K562 (cell line): ENCODE measurements at regions not wholly inside any gene's neighbourhood (a gene's known extent, or its start where the extent isn't known, plus 50 kb on each side); places are given as distances from the start of the nearest gene placed in this dataset.

Experiments used
- ATAC-seq: fragments of 200-7000 bp; cut with Tn5 transposase; 3 replicates; pipeline ENCODE4 v1.9.1; 2020; ENCODE audit warnings: moderate library complexity
- BruUV-seq: library from RNA; stranded (reverse); fragments of 400-500 nt; replicated peaks from 2 replicates; lab custom pipeline; 2021; lab: Mats Ljungman, UMichigan
- CTCF ChIA-PET: fragments of 300-600 bp; formaldehyde crosslinking; extraction: SDS; loops from one replicate; lab custom pipeline; 2021; ENCODE audit warnings: low intra/inter-chr PET ratio; lab: Yijun Ruan, JAX
- POLR2A ChIA-PET: fragments of 300-600, 350-650 bp; sonication (Branson Sonifier 250); formaldehyde crosslinking; extraction: SDS; loops from one replicate; lab custom pipeline; 2021; ENCODE audit warnings: antibody characterized with exemption, inconsistent platforms; lab: Yijun Ruan, JAX
- DNase-seq, 4 experiments: peaks; one replicate each; pipeline versions ENCODE4 v3.0.0 to v3.0.0-alpha.2; 2011 to 2018; ENCODE audit warnings: low spot score in 3 of 4, mixed read lengths in 3 of 4; ENCODE audit errors: extremely low read depth in 1 of 4
- FAIRE-seq: peaks from 2 replicates; lab custom pipeline; 2011; peaks lifted over from hg19 to GRCh38; lab: Jason Lieb, UNC
- H2AFZ ChIP-seq: 2 replicates; pipeline ENCODE4 v1.6.0; 2011; ENCODE audit warnings: low read depth, low read length, control low read depth, inconsistent platforms
- H3K27ac ChIP-seq: fragments of 200-600 bp; 3 replicates; pipeline ENCODE4 v1.8.0; 2011; ENCODE audit warnings: low read depth, mild to moderate bottlenecking, control low read depth, inconsistent platforms, low read length, moderate library complexity, mixed read lengths; ENCODE audit errors: extremely low read depth
- H3K27me3 ChIP-seq, 2 experiments: fragments of 300-600 bp in 1 of 2; 2 replicates in 1 of 2; 3 replicates in 1 of 2; pipeline versions ENCODE4 v1.6.0 to v1.8.0; 2011; ENCODE audit warnings: inconsistent platforms in 2 of 2, low read length in 2 of 2, mild to moderate bottlenecking in 1 of 2, mixed read lengths in 1 of 2, moderate library complexity in 1 of 2; ENCODE audit not compliant: control insufficient read depth in 2 of 2, insufficient read depth in 2 of 2
- H3K36me3 ChIP-seq: fragments of 300-600 bp; 3 replicates; pipeline ENCODE4 v1.8.0; 2011; ENCODE audit warnings: mild to moderate bottlenecking, low read length, inconsistent platforms; ENCODE audit not compliant: control insufficient read depth, insufficient read depth
- H3K4me1 ChIP-seq, 2 experiments: fragments of 200-600 bp in 1 of 2; replicated peaks in 1 of 2; 2 replicates in 1 of 2; 3 replicates in 1 of 2; pipeline versions ENCODE4 v1.5.1 to v1.8.0; 2011; ENCODE audit warnings: inconsistent platforms in 2 of 2, low read length in 2 of 2, mild to moderate bottlenecking in 1 of 2, mixed read lengths in 1 of 2, moderate library complexity in 1 of 2; ENCODE audit not compliant: control insufficient read depth in 2 of 2, insufficient read depth in 2 of 2
- H3K4me2 ChIP-seq: 2 replicates; pipeline ENCODE4 v1.6.1; 2011; ENCODE audit warnings: low read length, control low read depth, inconsistent platforms, mixed read lengths; ENCODE audit not compliant: insufficient read depth
- H3K4me3 ChIP-seq: fragments of 200-600 bp; sonication (generic), shearing (Covaris generic); 2 replicates; pipeline ENCODE4 v1.5.1; 2016; ENCODE audit warnings: control low read depth, inconsistent platforms
- H3K79me2 ChIP-seq: fragments of 200-600 bp; 3 replicates; pipeline ENCODE4 v1.8.0; 2011; ENCODE audit warnings: low read length, inconsistent platforms; ENCODE audit not compliant: control insufficient read depth, insufficient read depth
- H3K9ac ChIP-seq, 2 experiments: 2 replicates each; pipeline versions ENCODE4 v1.6.0 to v1.6.1; 2011; ENCODE audit warnings: low read depth in 2 of 2, low read length in 2 of 2, control low read depth in 1 of 2, inconsistent platforms in 1 of 2, mild to moderate bottlenecking in 1 of 2, mixed read lengths in 1 of 2; ENCODE audit not compliant: insufficient read depth in 1 of 2
- H3K9me1 ChIP-seq: one replicate; pipeline ENCODE4 v1.6.0; 2011; ENCODE audit warnings: inconsistent platforms, mild to moderate bottlenecking, low read length, moderate library complexity; ENCODE audit not compliant: control insufficient read depth, insufficient read depth
- H3K9me3 ChIP-seq: replicated peaks from 2 replicates; pipeline ENCODE4 v1.5.1; 2011; ENCODE audit warnings: low read depth, low read length, inconsistent platforms; ENCODE audit not compliant: control insufficient read depth, insufficient read depth
- H4K20me1 ChIP-seq: replicated peaks from 2 replicates; pipeline ENCODE4 v1.6.1; 2011; ENCODE audit warnings: low read length, inconsistent platforms, mixed read lengths; ENCODE audit not compliant: control insufficient read depth, insufficient read depth
- BRF1 ChIP-seq: IDR thresholded peaks from 3 replicates; pipeline ENCODE4 v1.6.1; 2011; ENCODE audit warnings: borderline replicate concordance, mild to moderate bottlenecking; ENCODE audit not compliant: insufficient read length; ENCODE audit errors: extremely low read depth
- CBFA2T2 ChIP-seq: fragments of 450-650 bp; conservative IDR thresholded peaks from 2 replicates; pipeline ENCODE4 v1.6.1; 2017; ENCODE audit warnings: mild to moderate bottlenecking
- CEBPG ChIP-seq, 3 experiments: fragments of 200-800 bp in 1 of 3; sonication (Bioruptor generic) in 1 of 3; sonication (generic) in 1 of 3; formaldehyde crosslinking in 1 of 3; IDR thresholded peaks in 2 of 3; conservative IDR thresholded peaks in 1 of 3; 2 replicates each; pipeline versions ENCODE4 v1.6.1 to v1.8.0; 2016 to 2022; ENCODE audit warnings: missing compliant biosample characterization in 2 of 3, missing genetic modification characterization in 2 of 3, mild to moderate bottlenecking in 1 of 3, missing genetic modification reagents in 1 of 3
- DPF2 ChIP-seq: fragments of 450-650 bp; IDR thresholded peaks from 2 replicates; pipeline ENCODE4 v1.6.1; 2016
- EHMT2 ChIP-seq: fragments of 450-650 bp; IDR thresholded peaks from 2 replicates; pipeline ENCODE4 v1.6.1; 2018; ENCODE audit warnings: antibody characterized with exemption
- GATA2 ChIP-seq: sonication (generic); formaldehyde crosslinking; IDR thresholded peaks from 2 replicates; pipeline ENCODE4 v1.4.0; 2020; ENCODE audit warnings: mild to moderate bottlenecking, missing genetic modification reagents
- SMAD4 ChIP-seq: fragments of 250-450 bp; sonication (Bioruptor Pico); conservative IDR thresholded peaks from 2 replicates; pipeline ENCODE4 v1.8.0; 2021; ENCODE audit warnings: inconsistent platforms, mild to moderate bottlenecking, moderate library complexity
- TARDBP ChIP-seq: fragments of 450-650 bp; IDR thresholded peaks from 2 replicates; pipeline ENCODE4 v1.6.1; 2016
- ZNF507 ChIP-seq: conservative IDR thresholded peaks from 2 replicates; pipeline ENCODE4 v1.6.1; 2017; ENCODE audit warnings: missing genetic modification characterization, missing compliant biosample characterization
- ZNF644 ChIP-seq: fragments of 200-800 bp; sonication (Bioruptor generic); IDR thresholded peaks from 2 replicates; pipeline ENCODE4 v1.6.1; 2016; ENCODE audit warnings: low read depth, missing genetic modification characterization, missing compliant biosample characterization
- WGBS: fragments of 100-300 bp; shearing (Covaris generic); methylation state at CpG from one replicate; pipeline ENCODE4 v1.1.6; 2016; ENCODE audit warnings: low coverage, mixed read lengths; ENCODE audit not compliant: insufficient coverage; ENCODE audit errors: missing lambda C conversion rate; 5-methylcytosine and 5-hydroxymethylcytosine counted together
- in situ Hi-C: fragments of 300-500 bp; cut with MboI; formaldehyde crosslinking; loops from 4 replicates; pipeline ENCODE4 v1.15.0; 2018; ENCODE audit warnings: inconsistent platforms, mixed read lengths
- intact Hi-C: fragments of 100-400 bp; cut with micrococcal nuclease; formaldehyde crosslinking; loops from 2 replicates; pipeline ENCODE4 v1.14.2; 2022
- TF ChIP-seq, protein P1 (sequence below), 2 experiments: fragments of 150-350 bp in 1 of 2; IDR thresholded peaks; 2 replicates each; pipeline ENCODE4 v1.6.1; 2012 to 2016; ENCODE audit warnings: low read depth in 2 of 2, low read length in 2 of 2, mild to moderate bottlenecking in 1 of 2, moderate library complexity in 1 of 2
- TF ChIP-seq, protein P2 (sequence below): IDR thresholded peaks from 2 replicates; pipeline ENCODE4 v1.6.1; 2011; ENCODE audit warnings: borderline replicate concordance, low read depth, mild to moderate bottlenecking, moderate library complexity, low read length; ENCODE audit not compliant: insufficient read depth, poor library complexity, severe bottlenecking
- TF ChIP-seq, protein P3 (sequence below): fragments of 450-650 bp; formaldehyde crosslinking; IDR thresholded peaks from 2 replicates; pipeline ENCODE4 v1.4.0; 2020; ENCODE audit warnings: mild to moderate bottlenecking, moderate library complexity
- TF ChIP-seq, protein P4 (sequence below), 2 experiments: fragments of 450-650 bp in 1 of 2; sonication (generic) in 1 of 2; formaldehyde crosslinking in 1 of 2; IDR thresholded peaks in 1 of 2; conservative IDR thresholded peaks in 1 of 2; 2 replicates each; pipeline versions ENCODE4 v1.6.1 to v1.8.1; 2016 to 2023; ENCODE audit warnings: mild to moderate bottlenecking in 2 of 2, moderate library complexity in 2 of 2, inconsistent platforms in 1 of 2, missing genetic modification reagents in 1 of 2

DNA sequence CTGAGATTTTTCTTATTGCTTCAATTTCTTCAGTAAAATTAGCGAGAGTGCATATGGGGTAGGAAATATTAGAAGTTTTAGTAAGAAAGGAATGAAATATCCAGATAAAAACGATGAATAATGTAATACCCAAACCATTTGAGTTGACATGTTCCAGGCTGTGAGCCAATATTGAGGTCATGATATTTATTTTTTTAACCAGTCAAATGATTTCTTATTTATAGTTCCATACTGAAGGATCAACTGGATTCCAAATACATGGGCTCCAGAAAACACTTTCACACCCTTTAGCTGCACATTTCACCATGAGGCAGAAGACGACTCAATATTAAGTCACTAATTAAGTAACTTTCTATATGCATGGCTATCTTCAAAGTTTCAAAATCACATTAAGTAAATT lies 312.5 kb downstream of the PPP1R3A start:
- TF ChIP-seq, protein P1, sequence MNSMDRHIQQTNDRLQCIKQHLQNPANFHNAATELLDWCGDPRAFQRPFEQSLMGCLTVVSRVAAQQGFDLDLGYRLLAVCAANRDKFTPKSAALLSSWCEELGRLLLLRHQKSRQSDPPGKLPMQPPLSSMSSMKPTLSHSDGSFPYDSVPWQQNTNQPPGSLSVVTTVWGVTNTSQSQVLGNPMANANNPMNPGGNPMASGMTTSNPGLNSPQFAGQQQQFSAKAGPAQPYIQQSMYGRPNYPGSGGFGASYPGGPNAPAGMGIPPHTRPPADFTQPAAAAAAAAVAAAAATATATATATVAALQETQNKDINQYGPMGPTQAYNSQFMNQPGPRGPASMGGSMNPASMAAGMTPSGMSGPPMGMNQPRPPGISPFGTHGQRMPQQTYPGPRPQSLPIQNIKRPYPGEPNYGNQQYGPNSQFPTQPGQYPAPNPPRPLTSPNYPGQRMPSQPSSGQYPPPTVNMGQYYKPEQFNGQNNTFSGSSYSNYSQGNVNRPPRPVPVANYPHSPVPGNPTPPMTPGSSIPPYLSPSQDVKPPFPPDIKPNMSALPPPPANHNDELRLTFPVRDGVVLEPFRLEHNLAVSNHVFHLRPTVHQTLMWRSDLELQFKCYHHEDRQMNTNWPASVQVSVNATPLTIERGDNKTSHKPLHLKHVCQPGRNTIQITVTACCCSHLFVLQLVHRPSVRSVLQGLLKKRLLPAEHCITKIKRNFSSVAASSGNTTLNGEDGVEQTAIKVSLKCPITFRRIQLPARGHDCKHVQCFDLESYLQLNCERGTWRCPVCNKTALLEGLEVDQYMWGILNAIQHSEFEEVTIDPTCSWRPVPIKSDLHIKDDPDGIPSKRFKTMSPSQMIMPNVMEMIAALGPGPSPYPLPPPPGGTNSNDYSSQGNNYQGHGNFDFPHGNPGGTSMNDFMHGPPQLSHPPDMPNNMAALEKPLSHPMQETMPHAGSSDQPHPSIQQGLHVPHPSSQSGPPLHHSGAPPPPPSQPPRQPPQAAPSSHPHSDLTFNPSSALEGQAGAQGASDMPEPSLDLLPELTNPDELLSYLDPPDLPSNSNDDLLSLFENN (IDR thresholded peaks at IDR 0.05; ENCODE audit: low read depth in 2 of 2, low read length in 2 of 2) = no peak
- TF ChIP-seq, protein P2, sequence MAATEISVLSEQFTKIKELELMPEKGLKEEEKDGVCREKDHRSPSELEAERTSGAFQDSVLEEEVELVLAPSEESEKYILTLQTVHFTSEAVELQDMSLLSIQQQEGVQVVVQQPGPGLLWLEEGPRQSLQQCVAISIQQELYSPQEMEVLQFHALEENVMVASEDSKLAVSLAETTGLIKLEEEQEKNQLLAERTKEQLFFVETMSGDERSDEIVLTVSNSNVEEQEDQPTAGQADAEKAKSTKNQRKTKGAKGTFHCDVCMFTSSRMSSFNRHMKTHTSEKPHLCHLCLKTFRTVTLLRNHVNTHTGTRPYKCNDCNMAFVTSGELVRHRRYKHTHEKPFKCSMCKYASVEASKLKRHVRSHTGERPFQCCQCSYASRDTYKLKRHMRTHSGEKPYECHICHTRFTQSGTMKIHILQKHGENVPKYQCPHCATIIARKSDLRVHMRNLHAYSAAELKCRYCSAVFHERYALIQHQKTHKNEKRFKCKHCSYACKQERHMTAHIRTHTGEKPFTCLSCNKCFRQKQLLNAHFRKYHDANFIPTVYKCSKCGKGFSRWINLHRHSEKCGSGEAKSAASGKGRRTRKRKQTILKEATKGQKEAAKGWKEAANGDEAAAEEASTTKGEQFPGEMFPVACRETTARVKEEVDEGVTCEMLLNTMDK = no peak
- TF ChIP-seq CEBPG (CRISPR knock-in tag; IDR thresholded peaks at IDR 0.05) (no peak), CEBPG (tag; conservative IDR thresholded peaks at IDR 0.05 in 1 of 2, IDR thresholded peaks at IDR 0.05 in 1 of 2) (no peak), DPF2 (no peak), GATA2 (no peak), TARDBP (no peak), BRF1 (no peak), SMAD4 (CRISPR knock-in tag) (no peak), EHMT2 (no peak), ZNF507 (tag) (no peak), CBFA2T2 (no peak), ZNF644 (tag) (no peak)
- TF ChIP-seq, protein P3, sequence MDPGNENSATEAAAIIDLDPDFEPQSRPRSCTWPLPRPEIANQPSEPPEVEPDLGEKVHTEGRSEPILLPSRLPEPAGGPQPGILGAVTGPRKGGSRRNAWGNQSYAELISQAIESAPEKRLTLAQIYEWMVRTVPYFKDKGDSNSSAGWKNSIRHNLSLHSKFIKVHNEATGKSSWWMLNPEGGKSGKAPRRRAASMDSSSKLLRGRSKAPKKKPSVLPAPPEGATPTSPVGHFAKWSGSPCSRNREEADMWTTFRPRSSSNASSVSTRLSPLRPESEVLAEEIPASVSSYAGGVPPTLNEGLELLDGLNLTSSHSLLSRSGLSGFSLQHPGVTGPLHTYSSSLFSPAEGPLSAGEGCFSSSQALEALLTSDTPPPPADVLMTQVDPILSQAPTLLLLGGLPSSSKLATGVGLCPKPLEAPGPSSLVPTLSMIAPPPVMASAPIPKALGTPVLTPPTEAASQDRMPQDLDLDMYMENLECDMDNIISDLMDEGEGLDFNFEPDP (CRISPR knock-in tag) = no peak
- TF ChIP-seq, protein P4, sequence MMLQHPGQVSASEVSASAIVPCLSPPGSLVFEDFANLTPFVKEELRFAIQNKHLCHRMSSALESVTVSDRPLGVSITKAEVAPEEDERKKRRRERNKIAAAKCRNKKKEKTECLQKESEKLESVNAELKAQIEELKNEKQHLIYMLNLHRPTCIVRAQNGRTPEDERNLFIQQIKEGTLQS (IDR thresholded peaks at IDR 0.05) = no peak
- TF ChIP-seq, protein P4 (CRISPR knock-in tag; conservative IDR thresholded peaks at IDR 0.05) = no peak
- ATAC-seq = no peak

More for the DNA sequence above, 312.5 kb downstream of the PPP1R3A start:
- Histone ChIP-seq H2AFZ (no peak overlapping the region), H3K9me1 (no peaks in the 10 kb centered on the region), H4K20me1 (no peaks in the 10 kb centered on the region), H3K4me3 (no peak overlapping the region), H3K79me2 (no peaks in the 10 kb centered on the region), H3K36me3 (no peaks in the 10 kb centered on the region), H3K9me3 (no peaks in the 10 kb centered on the region), H3K4me1 (no peaks in the 10 kb centered on the region), H3K27me3 (no peaks in the 10 kb centered on the region), H3K9ac (no peak overlapping the region), H3K4me2 (no peak overlapping the region), H3K27ac (no peak overlapping the region)
- DNase-seq (no peak), FAIRE-seq (no peak)
- in situ Hi-C loops (no loop called here), intact Hi-C loops (no loop called here)
- POLR2A ChIA-PET = interaction anchor here (1.2 kb wide), 1 partner anchor 24 kb away, joined by 3 read pairs; no protein-coding TSS in a partner anchor
- WGBS = 0% methylated on average over 3 of the region's 3 CpGs
- BruUV-seq = no TSS peak
- CTCF ChIA-PET = no interaction called here
